ENCODE measurements at regions not wholly inside any gene's neighbourhood (a gene's known extent, or its start where the extent isn't known, plus 50 kb on each side); places are given as distances from the start of the nearest gene placed in this dataset.

DNA sequence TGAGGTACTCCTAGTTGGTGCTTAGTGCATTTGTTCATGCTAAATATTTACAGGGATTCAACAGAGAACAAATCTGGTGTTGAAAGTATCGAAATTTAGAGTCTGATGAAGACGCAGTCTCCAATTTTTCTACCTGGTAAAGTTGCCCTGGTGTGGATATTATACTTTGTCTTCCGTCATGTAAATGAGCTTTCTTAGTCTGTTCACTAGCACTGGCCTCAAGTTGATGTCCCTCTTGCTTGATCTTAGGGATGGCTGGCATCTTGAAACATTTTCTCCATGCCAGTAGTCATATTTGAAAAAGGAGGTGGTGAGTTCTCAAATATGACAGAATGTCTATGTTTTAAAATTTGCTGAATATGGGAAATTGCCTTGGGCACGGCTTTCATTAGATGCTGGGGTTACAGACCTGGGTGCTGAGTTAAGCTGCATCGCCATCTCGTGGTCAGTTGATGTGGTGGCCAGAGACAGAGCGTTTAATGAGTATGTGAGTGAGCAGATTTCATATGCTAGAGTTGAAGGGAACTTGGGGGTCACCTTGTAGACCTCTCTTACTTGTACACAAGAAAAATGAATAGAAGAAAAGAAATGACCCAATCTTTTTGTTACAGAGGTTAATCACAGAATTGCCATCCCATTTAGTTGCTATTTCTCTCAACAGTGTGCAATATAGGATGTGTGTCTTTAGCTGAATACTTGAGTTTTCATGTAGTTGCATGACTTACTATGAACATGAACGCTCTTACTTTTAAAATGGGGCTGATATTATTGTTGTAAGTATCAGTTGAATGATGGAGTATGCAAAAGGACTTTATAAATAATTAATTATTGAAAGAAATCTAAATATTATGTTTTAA lies 172.8 kb upstream of the DCN start:
- Histone ChIP-seq H3K4me3 (ENCODE audit: low read depth, low read length) (no peak overlapping the region), H3K4me1 (no peaks in the 10 kb centered on the region), H3K27me3 (no peaks in the 10 kb centered on the region), H3K9me3 (no peaks in the 10 kb centered on the region), H3K36me3 (no peaks in the 10 kb centered on the region)
- DNase-seq: peak; percentile 72
- TF ChIP-seq, protein P1, sequence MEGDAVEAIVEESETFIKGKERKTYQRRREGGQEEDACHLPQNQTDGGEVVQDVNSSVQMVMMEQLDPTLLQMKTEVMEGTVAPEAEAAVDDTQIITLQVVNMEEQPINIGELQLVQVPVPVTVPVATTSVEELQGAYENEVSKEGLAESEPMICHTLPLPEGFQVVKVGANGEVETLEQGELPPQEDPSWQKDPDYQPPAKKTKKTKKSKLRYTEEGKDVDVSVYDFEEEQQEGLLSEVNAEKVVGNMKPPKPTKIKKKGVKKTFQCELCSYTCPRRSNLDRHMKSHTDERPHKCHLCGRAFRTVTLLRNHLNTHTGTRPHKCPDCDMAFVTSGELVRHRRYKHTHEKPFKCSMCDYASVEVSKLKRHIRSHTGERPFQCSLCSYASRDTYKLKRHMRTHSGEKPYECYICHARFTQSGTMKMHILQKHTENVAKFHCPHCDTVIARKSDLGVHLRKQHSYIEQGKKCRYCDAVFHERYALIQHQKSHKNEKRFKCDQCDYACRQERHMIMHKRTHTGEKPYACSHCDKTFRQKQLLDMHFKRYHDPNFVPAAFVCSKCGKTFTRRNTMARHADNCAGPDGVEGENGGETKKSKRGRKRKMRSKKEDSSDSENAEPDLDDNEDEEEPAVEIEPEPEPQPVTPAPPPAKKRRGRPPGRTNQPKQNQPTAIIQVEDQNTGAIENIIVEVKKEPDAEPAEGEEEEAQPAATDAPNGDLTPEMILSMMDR (IDR thresholded peaks at IDR 0.05; ENCODE audit: low read depth, low read length): peak; percentile 99

DNA sequence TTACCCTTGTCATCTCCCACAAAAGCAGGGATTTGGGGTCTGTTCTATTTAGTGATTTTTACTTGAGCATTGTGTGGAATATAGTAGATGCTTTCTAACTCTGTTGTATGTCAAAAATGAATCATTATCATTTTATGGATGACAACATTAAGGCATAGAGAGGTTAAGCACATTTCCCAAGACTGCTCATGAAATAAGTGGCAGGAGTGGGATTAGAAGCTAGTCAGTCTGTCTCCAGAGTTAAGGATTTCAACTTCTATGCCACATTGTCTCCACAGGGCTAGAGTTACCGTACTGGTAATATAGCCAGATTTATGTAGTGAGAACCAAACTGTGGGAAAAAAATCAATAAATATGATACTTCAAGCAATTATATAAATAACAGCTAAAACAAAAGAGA lies 170.6 kb upstream of the DCN start:
- no peaks in the 10 kb centered on the region for H3K36me3 ChIP-seq
- DNase-seq: no peak
- no peaks in the 10 kb centered on the region for H3K27me3 ChIP-seq
- no peak overlapping the region for H3K4me3 ChIP-seq (ENCODE audit: low read depth, low read length)
- TF ChIP-seq, protein P1 (IDR thresholded peaks at IDR 0.05; ENCODE audit: low read depth, low read length): no peak
- no peaks in the 10 kb centered on the region for H3K4me1 ChIP-seq
- H3K9me3 ChIP-seq: no peaks in the 10 kb centered on the region

DNA sequence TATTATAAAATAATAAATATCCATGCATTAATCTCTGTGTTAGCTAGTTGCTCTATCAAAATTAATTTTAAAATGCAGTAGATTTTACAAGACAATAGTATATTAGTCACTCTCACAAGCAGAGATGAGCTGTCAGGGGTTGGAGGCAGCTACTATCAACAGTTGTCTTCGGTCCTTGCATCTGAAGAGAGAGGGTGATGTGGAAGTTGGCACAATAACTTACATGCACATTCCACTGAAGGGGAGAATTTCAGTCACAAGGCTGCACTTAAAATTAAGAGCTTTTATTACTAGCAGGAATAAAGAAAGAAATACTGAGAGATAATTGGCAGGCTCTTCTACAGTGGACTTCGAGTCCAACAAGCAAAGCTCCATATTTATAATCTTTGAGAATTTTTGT lies 166.9 kb upstream of the DCN start:
- H3K4me1 ChIP-seq: no peaks in the 10 kb centered on the region
- no peaks in the 10 kb centered on the region for H3K27me3 ChIP-seq
- no peak for DNase-seq
- no peaks in the 10 kb centered on the region for H3K36me3 ChIP-seq
- H3K9me3 ChIP-seq: no peaks in the 10 kb centered on the region
- H3K4me3 ChIP-seq (ENCODE audit: low read depth, low read length): no peak overlapping the region
- TF ChIP-seq, protein P1 (IDR thresholded peaks at IDR 0.05; ENCODE audit: low read depth, low read length): no peak

DNA sequence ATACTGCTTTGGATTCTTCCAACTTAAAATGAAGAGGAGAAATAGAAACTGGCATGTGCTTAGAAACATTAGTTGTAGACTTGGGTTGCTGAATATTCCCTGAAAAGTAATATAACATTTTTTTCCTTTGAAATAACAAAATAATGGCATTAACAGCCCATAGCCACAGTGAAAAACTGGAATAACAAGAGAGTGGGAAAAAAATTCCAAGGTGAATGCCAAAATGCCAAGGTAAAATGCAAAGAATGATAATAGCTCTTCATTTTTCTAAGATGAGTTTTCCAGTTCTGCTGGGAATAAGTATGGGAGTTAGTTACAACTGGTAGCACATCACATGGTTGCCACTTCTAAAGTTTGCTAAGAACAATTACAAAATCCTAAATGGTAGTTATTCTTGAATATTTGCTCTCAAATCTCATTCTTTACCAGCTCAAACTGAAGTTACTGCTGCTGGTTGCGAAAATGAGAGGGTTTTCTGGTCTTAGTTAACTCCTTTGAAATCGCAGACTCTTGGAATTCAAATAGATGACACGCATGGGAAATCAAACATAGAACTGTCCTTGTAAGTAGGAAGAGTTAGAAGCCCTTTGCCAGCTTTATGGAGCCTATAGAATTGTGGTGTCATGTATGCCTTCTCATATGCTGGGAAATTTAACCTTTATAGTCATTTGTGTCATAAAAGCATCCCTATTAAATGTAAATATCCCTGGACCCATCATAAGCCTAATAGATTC lies 165.0 kb upstream of the DCN start:
- no peaks in the 10 kb centered on the region for H3K27me3 ChIP-seq
- no peaks in the 10 kb centered on the region for H3K9me3 ChIP-seq
- no peaks in the 10 kb centered on the region for H3K36me3 ChIP-seq
- peaks cover 11% of the 10 kb centered on the region for H3K4me1 ChIP-seq
- no peak for DNase-seq
- no peak overlapping the region for H3K4me3 ChIP-seq (ENCODE audit: low read depth, low read length)
- TF ChIP-seq, protein P1 (IDR thresholded peaks at IDR 0.05; ENCODE audit: low read depth, low read length): no peak

DNA sequence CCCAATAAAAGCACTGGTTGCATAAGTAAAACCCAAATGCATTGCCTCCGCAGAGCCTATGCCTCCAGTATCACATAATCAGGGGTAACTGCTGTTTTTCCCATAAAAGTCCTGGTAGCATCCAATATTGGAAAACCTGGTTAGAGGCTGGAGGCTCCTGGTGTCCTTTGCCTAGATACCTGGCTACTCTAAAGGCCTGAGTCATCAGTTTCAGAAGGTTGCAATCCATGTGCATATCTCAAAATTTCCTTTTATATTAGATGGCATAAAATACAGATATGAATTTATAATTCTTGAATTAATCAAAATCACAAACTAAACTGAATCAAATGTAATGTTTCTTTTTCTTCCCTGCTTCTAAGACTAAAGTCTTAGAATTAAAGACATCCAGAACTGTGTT lies 164.2 kb upstream of the DCN start:
- TF ChIP-seq, protein P1 (IDR thresholded peaks at IDR 0.05; ENCODE audit: low read depth, low read length): no peak
- Histone ChIP-seq H3K9me3 (no peaks in the 10 kb centered on the region), H3K27me3 (no peaks in the 10 kb centered on the region), H3K4me1 (peaks cover 11% of the 10 kb centered on the region), H3K36me3 (no peaks in the 10 kb centered on the region), H3K4me3 (ENCODE audit: low read depth, low read length) (no peak overlapping the region)
- DNase-seq: no peak

DNA sequence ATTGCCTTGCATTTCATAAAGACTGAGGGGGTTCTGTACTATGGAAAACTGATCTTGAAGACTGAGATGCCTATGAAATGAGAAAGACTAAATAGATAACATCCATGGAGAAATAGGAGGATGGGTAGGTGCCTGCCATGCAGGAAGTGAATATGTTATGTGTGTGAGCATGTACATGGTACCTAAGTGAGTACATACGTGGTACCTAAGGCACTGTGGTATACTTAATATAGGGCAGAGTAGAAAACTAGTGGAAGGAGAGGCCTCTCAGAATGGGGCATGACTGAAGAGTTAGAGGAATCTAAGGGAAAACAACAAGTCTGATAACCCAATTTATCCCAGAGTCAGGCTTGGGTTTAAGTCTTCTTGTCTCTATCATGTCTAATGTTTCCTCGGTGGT lies 161.8 kb upstream of the DCN start:
- H3K4me3 ChIP-seq (ENCODE audit: low read depth, low read length): no peak overlapping the region
- H3K27me3 ChIP-seq: no peaks in the 10 kb centered on the region
- TF ChIP-seq, protein P1 (IDR thresholded peaks at IDR 0.05; ENCODE audit: low read depth, low read length): no peak
- H3K36me3 ChIP-seq: no peaks in the 10 kb centered on the region
- H3K4me1 ChIP-seq: peaks cover 11% of the 10 kb centered on the region
- DNase-seq: no peak
- H3K9me3 ChIP-seq: no peaks in the 10 kb centered on the region

Measured in BE2C (cell line).